ENCODE measurements at regions not wholly inside any gene's neighbourhood (a gene's known extent, or its start where the extent isn't known, plus 50 kb on each side); places are given as distances from the start of the nearest gene placed in this dataset.

DNA sequence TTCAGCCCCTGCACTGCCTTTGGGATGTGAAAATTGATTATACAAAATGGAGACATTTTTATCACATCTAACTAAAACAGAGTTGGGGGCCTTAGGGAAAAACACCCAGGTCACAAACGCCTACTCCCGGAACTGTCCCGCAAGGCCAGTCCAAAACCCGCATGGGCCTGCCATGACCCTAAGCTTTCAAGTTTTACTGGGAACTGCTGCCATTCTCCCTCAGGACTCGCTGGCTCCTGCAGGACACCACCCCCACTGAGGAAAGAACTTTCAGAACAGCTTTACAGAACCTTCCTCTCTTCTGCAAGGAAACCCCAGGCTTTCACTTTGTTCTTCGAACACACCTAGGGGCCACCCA lies 320.4 kb upstream of the HS6ST1 start:
- Histone ChIP-seq H3K9me3 (ENCODE audit: low read depth, low read length, poor library complexity, severe bottlenecking) (no peaks in the 10 kb centered on the region), H3K27ac (ENCODE audit: low read depth, low read length, poor library complexity, severe bottlenecking) (peak overlapping the region; percentile 72), H3K4me1 (ENCODE audit: insufficient read depth, low read length, poor library complexity, severe bottlenecking) (peaks cover 45% of the 10 kb centered on the region), H3K36me3 (ENCODE audit: insufficient read depth, low read length, poor library complexity, severe bottlenecking) (no peaks in the 10 kb centered on the region), H3K27me3 (replicated peaks; ENCODE audit: insufficient read depth, low read depth, low read length, poor library complexity) (no peaks in the 10 kb centered on the region), H3K4me3 (ENCODE audit: low read depth, low read length, poor library complexity, severe bottlenecking) (no peak overlapping the region)
- ChIA-PET POLR2A (ENCODE audit: low non-redundant PET) (no interaction called here), CTCF (interaction anchor here (0.6 kb wide), 1 partner anchor 317 kb away, joined by 3 read pairs; no protein-coding TSS in a partner anchor)
- TF ChIP-seq EZH2 (IDR thresholded peaks at IDR 0.05; ENCODE audit: borderline replicate concordance, low read depth, low read length, poor library complexity, severe bottlenecking) (no peak), CTCF (conservative IDR thresholded peaks at IDR 0.05; ENCODE audit: low read depth, low read length) (no peak)
- no peak for DNase-seq (ENCODE audit: low spot score)
- no TSS peak for BruUV-seq (replicated peaks)
- intact Hi-C loops (cut with micrococcal nuclease; ENCODE audit: unreplicated experiment) = no loop called here

DNA sequence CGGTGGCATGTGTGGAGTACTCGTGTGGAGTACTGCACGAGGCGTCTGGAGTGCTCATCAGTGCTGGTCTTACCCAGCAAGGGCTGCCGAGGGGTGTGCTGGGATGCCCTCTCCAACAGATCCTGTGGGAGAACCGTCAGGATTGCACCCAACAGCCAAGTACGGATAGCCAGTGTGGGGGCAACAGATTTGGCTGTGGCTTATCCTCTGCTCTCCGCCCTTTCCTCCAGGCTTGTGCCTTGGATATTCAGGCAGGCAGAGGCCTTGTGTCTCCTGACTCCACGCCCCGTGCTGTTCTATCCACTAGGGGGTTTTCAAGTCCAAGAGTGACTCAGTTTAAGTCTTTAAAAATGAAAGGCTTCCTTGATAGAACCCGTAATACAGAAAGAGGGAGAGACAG lies 321.0 kb upstream of the HS6ST1 start:
- DNase-seq (ENCODE audit: low spot score) = peak; percentile 34
- ChIA-PET CTCF (interaction anchor here (0.6 kb wide), 1 partner anchor 318 kb away, joined by 3 read pairs; no protein-coding TSS in a partner anchor), POLR2A (ENCODE audit: low non-redundant PET) (no interaction called here)
- Histone ChIP-seq H3K9me3 (ENCODE audit: low read depth, low read length, poor library complexity, severe bottlenecking) (no peaks in the 10 kb centered on the region), H3K4me1 (ENCODE audit: insufficient read depth, low read length, poor library complexity, severe bottlenecking) (peaks cover 45% of the 10 kb centered on the region), H3K36me3 (ENCODE audit: insufficient read depth, low read length, poor library complexity, severe bottlenecking) (no peaks in the 10 kb centered on the region), H3K4me3 (ENCODE audit: low read depth, low read length, poor library complexity, severe bottlenecking) (no peak overlapping the region), H3K27me3 (replicated peaks; ENCODE audit: insufficient read depth, low read depth, low read length, poor library complexity) (no peaks in the 10 kb centered on the region), H3K27ac (ENCODE audit: low read depth, low read length, poor library complexity, severe bottlenecking) (peak overlapping the region; percentile 72)
- intact Hi-C loops (cut with micrococcal nuclease; ENCODE audit: unreplicated experiment) = no loop called here
- BruUV-seq (replicated peaks) = no TSS peak
- TF ChIP-seq EZH2 (IDR thresholded peaks at IDR 0.05; ENCODE audit: borderline replicate concordance, low read depth, low read length, poor library complexity, severe bottlenecking) (no peak), CTCF (conservative IDR thresholded peaks at IDR 0.05; ENCODE audit: low read depth, low read length) (0 out of 2 replicates have a peak, but pooled peaks have one; percentile 24)

GRCh38 chr2:128640166-128640844 lies 321.6 kb upstream of the HS6ST1 start:
- H3K27ac ChIP-seq (ENCODE audit: low read depth, low read length, poor library complexity, severe bottlenecking) = peak overlapping the region; percentile 72
- intact Hi-C loops (cut with micrococcal nuclease; ENCODE audit: unreplicated experiment) = no loop called here
- no peak for TF ChIP-seq EZH2 (IDR thresholded peaks at IDR 0.05; ENCODE audit: borderline replicate concordance, low read depth, low read length, poor library complexity, severe bottlenecking)
- no peak for TF ChIP-seq CTCF (conservative IDR thresholded peaks at IDR 0.05; ENCODE audit: low read depth, low read length)
- no peaks in the 10 kb centered on the region for H3K36me3 ChIP-seq (ENCODE audit: insufficient read depth, low read length, poor library complexity, severe bottlenecking)
- no peaks in the 10 kb centered on the region for H3K9me3 ChIP-seq (ENCODE audit: low read depth, low read length, poor library complexity, severe bottlenecking)
- H3K4me3 ChIP-seq (ENCODE audit: low read depth, low read length, poor library complexity, severe bottlenecking) = no peak overlapping the region
- CTCF ChIA-PET = no interaction called here
- no peak for DNase-seq (ENCODE audit: low spot score)
- no peaks in the 10 kb centered on the region for H3K27me3 ChIP-seq (replicated peaks; ENCODE audit: insufficient read depth, low read depth, low read length, poor library complexity)
- POLR2A ChIA-PET (ENCODE audit: low non-redundant PET) = no interaction called here
- BruUV-seq (replicated peaks) = no TSS peak
- peaks cover 39% of the 10 kb centered on the region for H3K4me1 ChIP-seq (ENCODE audit: insufficient read depth, low read length, poor library complexity, severe bottlenecking)

Measured in A673 (cell line).